H1 (cell line): ENCODE measurements at regions not wholly inside any gene's neighbourhood (a gene's known extent, or its start where the extent isn't known, plus 50 kb on each side); places are given as distances from the start of the nearest gene placed in this dataset.

Source experiments
- GTF2F1 ChIP-seq: IDR thresholded peaks from 2 replicates; pipeline ENCODE4 v1.6.1; 2012; ENCODE audit warnings: low read depth, low read length, improper control_type of control experiment, borderline replicate concordance
- TCF12 ChIP-seq: IDR thresholded peaks from 2 replicates; pipeline ENCODE4 v1.6.1; 2011; ENCODE audit warnings: low read depth, mild to moderate bottlenecking, low read length
- ZNF274 ChIP-seq: IDR thresholded peaks from 2 replicates; pipeline ENCODE4 v1.7.0; 2012; ENCODE audit warnings: low read length, borderline replicate concordance; ENCODE audit errors: extremely low read depth

DNA sequence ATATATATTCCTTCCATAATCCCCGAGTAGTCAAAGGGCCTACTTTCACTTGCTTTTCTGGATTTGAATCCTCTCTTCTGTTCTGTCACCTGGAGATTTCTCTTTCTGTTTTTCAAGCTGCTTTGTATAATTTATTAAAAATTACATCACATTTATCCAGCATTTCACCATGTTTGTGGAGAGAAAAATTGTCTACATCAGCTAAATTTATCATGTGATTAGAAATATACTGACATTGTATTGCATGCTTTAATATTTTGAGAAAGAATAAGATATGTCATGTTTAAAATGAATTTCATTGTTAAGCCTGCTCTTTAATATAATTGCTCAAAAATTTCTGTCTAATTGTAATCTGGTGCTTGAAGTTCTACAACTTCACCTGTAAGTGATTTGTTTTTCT, 323.1 kb upstream of the DKK2 start (continued):
- TF ChIP-seq ZNF274 (no peak), GTF2F1 (no peak), TCF12 (no peak)
- TF ChIP-seq, all 59 proteins: peak for 0
